ENCODE measurements at regions not wholly inside any gene's neighbourhood (a gene's known extent, or its start where the extent isn't known, plus 50 kb on each side); places are given as distances from the start of the nearest gene placed in this dataset.
"Not testable (repeated sequence)": the region's sequence is repeated elsewhere in the genome, so short reads cannot be mapped to it uniquely, and the experiment has no call there.

DNA sequence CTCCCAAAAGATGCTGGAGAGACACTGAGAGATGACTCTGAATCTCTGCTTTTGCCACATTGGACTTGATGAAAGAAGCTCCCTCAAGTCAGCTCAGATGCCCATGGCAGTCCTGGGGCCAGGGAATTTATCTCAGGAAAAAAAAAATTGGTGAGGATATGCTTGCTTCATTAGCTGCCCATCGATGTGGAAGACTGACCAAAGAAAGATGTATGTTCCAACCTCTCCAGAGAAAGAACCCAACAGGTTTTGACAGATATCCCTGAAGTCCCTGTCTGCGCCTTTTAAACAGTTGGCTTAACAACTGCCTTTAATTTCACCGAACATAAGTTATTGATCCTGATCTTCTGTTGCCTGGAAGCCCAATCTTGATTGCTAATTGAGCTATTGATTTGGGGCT lies 137.4 kb downstream of the TMEM114 start:
- DNase-seq: no peak

DNA sequence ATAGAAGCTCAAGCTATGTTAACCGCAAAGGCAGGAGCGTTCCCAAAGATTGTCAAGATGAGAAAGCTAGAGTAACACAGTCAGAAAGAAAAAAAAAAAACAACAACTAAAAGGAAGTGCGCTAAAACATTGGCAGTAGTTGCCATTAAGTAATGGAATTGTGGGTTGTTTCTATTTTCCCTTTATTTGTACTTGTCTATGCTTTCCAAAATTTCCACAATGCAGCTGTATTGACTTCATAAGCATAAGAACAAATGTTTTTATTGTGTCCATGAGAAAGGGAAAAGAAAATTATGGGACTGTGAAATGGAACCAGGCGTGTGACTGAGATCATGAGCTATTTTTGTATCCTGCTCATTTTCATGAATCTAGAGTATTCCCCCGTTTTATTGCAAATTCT lies 153.4 kb downstream of the TMEM114 start:
- DNase-seq: no peak

DNA sequence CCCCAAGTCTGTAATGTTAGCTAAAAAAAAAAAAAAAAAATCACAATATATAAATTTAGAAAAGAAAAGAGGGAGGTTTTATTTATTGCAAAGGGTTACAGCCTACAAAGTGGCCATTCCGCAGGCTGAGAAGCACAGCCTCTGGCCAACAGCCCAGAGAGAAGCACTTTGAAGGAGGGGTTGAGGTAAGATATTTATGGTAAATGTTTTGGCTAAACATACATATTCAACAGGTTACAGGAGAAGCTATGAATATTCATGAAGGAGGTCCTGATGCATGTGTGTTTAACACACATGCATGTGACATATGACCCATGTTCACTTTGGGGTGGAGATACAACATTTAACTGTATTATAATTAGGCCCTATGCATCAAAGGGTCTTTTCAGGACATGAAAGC lies 158.5 kb downstream of the TMEM114 start:
- DNase-seq: no peak

DNA sequence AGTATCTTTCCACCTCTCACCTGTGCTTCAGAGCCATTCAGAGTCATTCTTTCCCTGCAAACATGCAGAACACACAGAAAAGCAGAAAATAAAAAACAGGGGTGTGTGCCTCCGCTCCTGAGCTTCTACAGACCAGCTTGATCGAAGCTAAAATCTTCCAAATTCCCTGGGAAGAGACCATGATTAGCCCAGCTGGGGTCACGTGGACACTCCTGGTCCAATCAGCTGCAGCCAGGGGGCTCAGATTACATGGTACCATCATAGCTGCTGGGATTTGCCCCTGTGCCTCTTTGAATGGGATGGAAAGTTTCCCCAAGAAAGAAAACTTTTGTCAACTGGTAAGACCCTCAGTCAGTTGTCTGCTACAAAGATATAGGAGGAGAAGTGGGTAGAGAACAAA lies 159.9 kb downstream of the TMEM114 start:
- DNase-seq: no peak

DNA sequence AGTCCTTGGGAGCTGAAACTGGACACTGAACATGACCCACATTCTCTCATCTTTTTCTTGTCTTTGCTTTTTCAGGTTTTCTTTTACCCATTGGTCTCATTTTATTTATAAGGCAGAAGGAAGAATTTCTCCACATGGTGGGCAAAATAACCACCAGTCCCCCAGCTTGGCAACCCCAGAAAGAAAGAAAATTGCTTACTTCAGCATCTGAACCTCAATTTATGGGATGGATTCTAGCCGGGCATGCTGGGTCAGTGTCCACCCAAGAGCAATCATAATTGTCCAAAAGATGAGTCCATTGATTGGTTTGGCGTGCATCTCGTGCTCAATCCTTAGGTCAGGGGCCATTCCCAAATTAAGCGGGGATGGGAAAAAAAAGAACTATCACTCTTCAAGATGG lies 163.7 kb downstream of the TMEM114 start:
- no peak for DNase-seq

- no peak for DNase-seq
These were observed 173.2 kb downstream of the TMEM114 start for GRCh38 chr16:8417145-8417544.

- DNase-seq: no peak
These were observed 181.3 kb downstream of the TMEM114 start for GRCh38 chr16:8408855-8409567.

DNA sequence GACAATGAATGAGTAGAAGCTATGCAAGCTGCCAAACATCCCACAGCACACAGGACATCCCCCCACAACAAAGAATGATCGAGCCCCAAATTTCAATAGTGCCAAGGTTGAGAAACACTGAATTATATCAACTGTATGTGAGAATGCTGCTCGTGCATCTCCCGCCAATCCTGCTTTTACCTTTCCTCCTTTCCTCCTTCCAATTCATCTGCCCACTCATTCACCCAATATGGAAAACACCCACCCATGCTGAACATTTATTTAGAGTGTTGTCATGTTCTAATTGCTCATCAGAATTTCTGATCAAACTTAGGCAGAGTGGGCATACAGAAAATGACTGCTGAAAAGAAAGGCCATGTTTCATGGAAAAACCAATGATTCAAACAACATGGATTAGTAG lies 183.0 kb downstream of the TMEM114 start:
- DNase-seq: no peak

GRCh38 chr16:8403978-8404749 lies 186.1 kb downstream of the TMEM114 start:
- no peak for DNase-seq

GRCh38 chr16:8402981-8403843 lies 187.1 kb downstream of the TMEM114 start:
- DNase-seq: no peak

GRCh38 chr16:8400683-8401082 lies 189.6 kb downstream of the TMEM114 start:
- not testable (repeated sequence) for DNase-seq

DNA sequence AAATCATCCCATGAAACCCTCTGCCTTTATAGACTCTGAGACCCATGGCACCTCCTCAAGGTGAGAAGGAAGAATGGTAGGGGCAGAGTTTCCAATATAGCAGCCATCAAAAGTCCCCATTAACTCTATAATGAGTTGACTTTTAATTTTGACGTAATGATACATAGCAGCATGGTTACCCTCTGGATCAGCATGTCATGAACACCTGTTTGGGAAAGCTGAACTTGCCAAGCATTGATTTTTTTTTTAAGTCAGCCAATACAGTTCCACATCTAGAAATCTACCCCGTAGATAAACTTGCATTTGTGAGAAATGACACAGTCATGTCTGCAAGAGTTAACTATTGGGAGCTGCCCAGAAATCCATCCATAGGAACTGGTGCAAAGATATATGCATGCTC lies 191.8 kb downstream of the TMEM114 start:
- DNase-seq: no peak

GRCh38 chr16:8397223-8397622 lies 193.1 kb downstream of the TMEM114 start:
- DNase-seq: no peak

DNA sequence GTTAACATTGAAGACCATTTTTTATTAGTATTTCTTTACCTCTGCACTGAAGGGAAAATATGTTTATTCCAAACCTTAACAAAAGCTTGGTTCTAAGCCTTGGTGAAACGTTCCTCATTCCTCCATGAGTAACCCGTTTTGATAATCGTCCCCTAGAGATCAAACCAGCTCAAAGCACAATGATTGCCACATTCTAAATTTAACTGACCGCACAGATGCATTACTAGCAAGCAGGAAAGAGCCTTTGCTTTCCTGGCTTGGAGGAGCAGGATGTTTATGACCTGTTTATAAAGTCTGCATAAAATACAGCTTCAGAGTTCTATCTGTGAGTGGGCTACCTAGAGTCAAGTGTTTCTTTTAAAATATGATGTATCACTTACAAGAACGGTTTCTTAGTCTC lies 193.8 kb downstream of the TMEM114 start:
- DNase-seq: no peak

DNA sequence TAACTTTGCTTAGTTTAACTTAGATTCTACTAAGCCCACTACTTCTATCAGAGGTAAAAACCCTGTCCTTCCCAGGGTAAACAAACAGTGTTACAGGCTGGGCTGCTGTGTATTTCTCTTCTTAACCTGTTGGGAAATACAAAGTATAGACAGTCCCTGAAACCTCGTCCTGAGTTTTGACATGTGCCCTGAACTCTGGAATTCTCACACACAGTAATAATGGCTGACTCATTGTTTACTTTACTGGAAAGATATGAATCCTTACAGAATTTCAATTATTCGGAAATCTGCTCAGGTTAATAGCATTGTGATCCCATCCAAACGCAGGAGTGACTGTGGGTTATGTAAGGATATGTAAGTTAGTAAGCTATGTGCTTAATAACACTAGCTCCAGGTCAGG lies 199.1 kb downstream of the TMEM114 start:
- DNase-seq: no peak

DNA sequence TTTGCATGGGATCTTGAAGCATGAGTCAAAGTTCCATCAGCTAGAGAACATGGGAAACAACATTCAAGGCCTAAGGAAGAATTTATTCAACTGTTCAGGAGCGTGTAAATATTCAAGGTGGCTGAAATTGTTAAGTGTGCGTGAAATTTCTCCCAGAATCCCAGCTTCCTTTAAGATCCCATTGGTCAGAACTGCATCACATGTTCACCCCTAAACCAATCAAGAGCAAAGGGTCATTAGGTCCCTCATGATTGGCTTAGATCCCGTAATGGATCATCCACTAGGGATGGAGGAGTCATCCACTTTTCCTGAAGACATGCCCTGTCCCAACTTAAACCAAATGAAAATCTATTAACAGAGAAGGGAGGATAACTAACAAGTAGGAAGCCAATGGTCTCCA lies 201.6 kb downstream of the TMEM114 start:
- no peak for DNase-seq

DNA sequence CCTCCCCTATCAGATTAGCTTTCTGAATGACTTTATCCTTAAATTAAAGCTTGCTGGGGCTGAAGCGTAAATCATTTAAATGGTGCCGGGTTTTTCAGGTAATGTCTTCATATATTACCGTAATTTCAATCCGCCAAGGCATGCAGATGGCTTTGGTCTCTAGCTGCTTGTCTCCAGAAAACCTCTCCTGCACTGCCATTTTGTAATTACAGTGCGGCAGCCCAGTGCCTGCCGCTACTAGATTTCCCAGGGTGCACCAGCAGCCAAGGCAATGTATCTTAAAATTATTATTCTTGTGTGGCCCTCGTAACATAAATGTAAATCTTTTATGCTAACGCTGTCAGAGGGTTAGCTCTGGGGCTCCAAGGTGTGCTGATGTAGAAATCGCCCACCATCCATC lies 208.5 kb downstream of the TMEM114 start:
- DNase-seq: no peak

GRCh38 chr16:8380311-8380710 lies 210.0 kb downstream of the TMEM114 start:
- DNase-seq: no peak

DNA sequence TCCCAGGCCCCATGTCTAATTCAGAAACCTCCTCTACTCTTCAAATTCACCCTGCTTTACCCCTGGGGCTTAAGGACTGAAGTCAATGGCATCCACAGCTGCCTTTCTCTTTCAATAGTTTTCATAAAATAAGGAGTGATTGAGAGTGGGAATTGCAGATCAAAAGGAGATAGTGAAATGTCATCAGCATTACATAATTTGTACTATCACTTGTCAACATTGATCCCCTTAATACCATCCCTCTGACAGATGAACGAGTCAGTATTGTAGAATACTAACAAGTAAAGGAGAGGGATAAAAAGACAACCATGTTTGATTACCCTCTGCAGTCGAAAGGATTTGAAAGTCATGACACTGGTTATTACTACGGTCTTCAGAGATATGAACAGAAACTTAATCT lies 212.4 kb downstream of the TMEM114 start:
- no peak for DNase-seq

GRCh38 chr16:8376858-8377257 lies 213.5 kb downstream of the TMEM114 start:
- no peak for DNase-seq

DNA sequence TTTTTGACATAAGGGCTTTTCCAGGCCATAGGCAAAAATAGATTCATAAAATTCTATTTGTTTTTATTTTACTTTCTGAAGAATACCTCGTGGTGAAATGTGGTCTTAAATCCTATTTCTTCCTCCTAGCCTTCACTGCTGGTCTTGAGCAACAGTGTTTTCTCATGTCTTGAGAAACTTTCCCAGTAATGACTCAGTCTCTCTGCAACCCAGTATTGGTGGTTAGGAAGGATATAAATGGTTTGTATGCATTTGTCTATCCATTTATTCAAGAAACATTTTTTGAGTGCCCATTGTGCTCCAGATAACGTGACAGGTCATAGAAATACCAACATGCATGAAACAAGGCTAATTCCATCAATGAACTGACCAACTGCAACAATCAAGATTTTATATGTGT lies 213.9 kb downstream of the TMEM114 start:
- no peak for DNase-seq

DNA sequence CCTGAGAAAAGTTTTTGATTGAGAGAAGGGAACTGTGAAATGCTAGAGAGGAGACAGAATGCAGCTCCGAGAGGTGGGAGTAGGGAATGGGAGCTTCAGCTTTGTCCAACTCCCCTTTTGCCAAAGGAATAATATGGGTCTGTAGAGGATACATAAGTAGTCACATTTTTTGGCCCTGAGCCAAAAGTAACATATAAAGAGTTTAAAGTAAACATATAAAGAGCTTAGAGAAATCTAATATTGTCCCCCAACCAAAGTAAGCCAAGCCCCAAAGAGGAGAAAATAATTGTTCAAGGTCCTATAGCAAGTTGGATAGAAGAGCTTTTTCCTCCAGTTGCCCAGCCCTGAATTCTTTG lies 215.1 kb downstream of the TMEM114 start:
- no peak for DNase-seq

GRCh38 chr16:8374586-8375231 lies 215.6 kb downstream of the TMEM114 start:
- no peak for DNase-seq

Data from T1000 (cell line).